Calu3 (cell line): ENCODE measurements at regions not wholly inside any gene's neighbourhood (a gene's known extent, or its start where the extent isn't known, plus 50 kb on each side); places are given as distances from the start of the nearest gene placed in this dataset.
A peak's percentile ranks its signal among the peaks of the same experiment; 100 is the strongest.
"Not testable (repeated sequence)": the region's sequence is repeated elsewhere in the genome, so short reads cannot be mapped to it uniquely, and the experiment has no call there.

Source experiments
- BruUV-seq: library from RNA; stranded (reverse); fragments of 400-500 nt; replicated peaks from 2 replicates; lab custom pipeline; 2021; lab: Mats Ljungman, UMichigan
- CTCF ChIA-PET: fragments of 300-600 bp; sonication (Branson Sonifier 250); formaldehyde crosslinking; loops from one replicate; lab custom pipeline; 2022; ENCODE audit warnings: antibody characterized with exemption; lab: Charles Lee
- DNase-seq: peaks from one replicate; pipeline ENCODE4 v3.0.0; 2022
- H3K27ac Mint-ChIP-seq: one replicate; pipeline ENCODE4 v1.8.0; 2022; ENCODE audit warnings: mixed read lengths; ENCODE audit not compliant: unreplicated experiment
- H3K27me3 Mint-ChIP-seq: one replicate; pipeline ENCODE4 v1.8.0; 2022; ENCODE audit warnings: mixed read lengths; ENCODE audit not compliant: unreplicated experiment
- H3K36me3 Mint-ChIP-seq: one replicate; pipeline ENCODE4 v1.8.0; 2022; ENCODE audit warnings: mild to moderate bottlenecking, moderate library complexity, mixed read lengths; ENCODE audit not compliant: insufficient read depth, unreplicated experiment
- H3K4me1 Mint-ChIP-seq: one replicate; pipeline ENCODE4 v1.8.0; 2022; ENCODE audit warnings: mild to moderate bottlenecking, low read depth, mixed read lengths; ENCODE audit not compliant: unreplicated experiment
- H3K4me3 Mint-ChIP-seq: one replicate; pipeline ENCODE4 v1.8.0; 2022; ENCODE audit warnings: mild to moderate bottlenecking, low read depth, moderate library complexity, mixed read lengths; ENCODE audit not compliant: unreplicated experiment
- H3K9me3 Mint-ChIP-seq: one replicate; pipeline ENCODE4 v1.8.0; 2022; ENCODE audit warnings: low read depth, mixed read lengths; ENCODE audit not compliant: unreplicated experiment
- intact Hi-C: fragments of 100-400 bp; cut with micrococcal nuclease; formaldehyde crosslinking; loops from one replicate; pipeline ENCODE4 v1.10.0; 2022; ENCODE audit not compliant: unreplicated experiment
- TF ChIP-seq, protein P1 (sequence below): fragments of 200-600 bp; IDR thresholded peaks from one replicate; pipeline ENCODE4 v1.8.0; 2022; ENCODE audit warnings: antibody characterized with exemption; ENCODE audit not compliant: unreplicated experiment

DNA sequence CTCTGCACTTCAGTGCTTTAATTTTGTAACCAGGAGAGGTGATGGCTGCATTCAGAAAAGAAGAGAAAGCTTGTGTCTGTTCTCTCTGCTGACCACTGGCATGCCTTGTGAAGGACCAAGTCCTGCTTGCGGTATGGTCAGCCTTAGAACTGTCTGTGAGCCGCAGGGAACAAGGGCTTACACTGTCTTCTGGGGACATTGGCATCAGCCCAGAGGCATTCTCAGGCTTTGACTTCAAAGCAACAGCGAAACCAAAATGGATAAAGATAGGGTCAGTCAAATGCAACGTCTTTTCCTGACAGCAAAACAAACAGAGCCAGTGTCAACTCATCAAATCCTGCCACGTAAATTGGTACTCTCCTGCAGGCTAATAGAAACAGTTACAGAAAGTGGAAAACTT is 179.6 kb downstream of the ATP6V0E2 start:
- intact Hi-C loops: not testable (repeated sequence)

DNA sequence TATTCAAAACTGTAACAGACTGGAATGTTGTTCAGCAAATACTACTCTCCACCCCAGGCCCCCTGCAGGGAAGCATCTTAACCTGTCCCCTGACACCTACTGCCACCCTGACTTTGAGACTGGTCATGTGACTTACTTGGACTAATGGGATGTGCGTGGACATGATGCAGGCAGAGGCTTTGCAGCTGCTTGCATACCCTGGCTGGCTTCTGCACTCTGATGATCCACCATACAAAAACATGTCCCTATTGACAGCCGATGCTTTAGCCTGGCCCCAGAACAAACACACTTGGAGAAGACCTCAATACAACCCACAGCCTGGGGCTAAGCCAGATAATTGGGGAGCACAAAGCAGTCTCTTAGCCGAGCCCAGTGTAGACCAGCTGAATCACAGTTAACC is 180.5 kb downstream of the ATP6V0E2 start:
- CTCF ChIA-PET, intact Hi-C loops, DNase-seq, H3K9me3 Mint-ChIP-seq, H3K27ac Mint-ChIP-seq, H3K4me1 Mint-ChIP-seq, BruUV-seq, H3K4me3 Mint-ChIP-seq, H3K36me3 Mint-ChIP-seq: not testable (repeated sequence)
- H3K27me3 Mint-ChIP-seq: peaks cover 14% of the 10 kb centered on the region

More for the DNA sequence above, 179.6 kb downstream of the ATP6V0E2 start:
- H3K27me3 Mint-ChIP-seq: peaks cover 14% of the 10 kb centered on the region
- H3K27ac Mint-ChIP-seq, CTCF ChIA-PET, H3K9me3 Mint-ChIP-seq, BruUV-seq, H3K4me1 Mint-ChIP-seq, H3K36me3 Mint-ChIP-seq, H3K4me3 Mint-ChIP-seq, DNase-seq: not testable (repeated sequence)

DNA sequence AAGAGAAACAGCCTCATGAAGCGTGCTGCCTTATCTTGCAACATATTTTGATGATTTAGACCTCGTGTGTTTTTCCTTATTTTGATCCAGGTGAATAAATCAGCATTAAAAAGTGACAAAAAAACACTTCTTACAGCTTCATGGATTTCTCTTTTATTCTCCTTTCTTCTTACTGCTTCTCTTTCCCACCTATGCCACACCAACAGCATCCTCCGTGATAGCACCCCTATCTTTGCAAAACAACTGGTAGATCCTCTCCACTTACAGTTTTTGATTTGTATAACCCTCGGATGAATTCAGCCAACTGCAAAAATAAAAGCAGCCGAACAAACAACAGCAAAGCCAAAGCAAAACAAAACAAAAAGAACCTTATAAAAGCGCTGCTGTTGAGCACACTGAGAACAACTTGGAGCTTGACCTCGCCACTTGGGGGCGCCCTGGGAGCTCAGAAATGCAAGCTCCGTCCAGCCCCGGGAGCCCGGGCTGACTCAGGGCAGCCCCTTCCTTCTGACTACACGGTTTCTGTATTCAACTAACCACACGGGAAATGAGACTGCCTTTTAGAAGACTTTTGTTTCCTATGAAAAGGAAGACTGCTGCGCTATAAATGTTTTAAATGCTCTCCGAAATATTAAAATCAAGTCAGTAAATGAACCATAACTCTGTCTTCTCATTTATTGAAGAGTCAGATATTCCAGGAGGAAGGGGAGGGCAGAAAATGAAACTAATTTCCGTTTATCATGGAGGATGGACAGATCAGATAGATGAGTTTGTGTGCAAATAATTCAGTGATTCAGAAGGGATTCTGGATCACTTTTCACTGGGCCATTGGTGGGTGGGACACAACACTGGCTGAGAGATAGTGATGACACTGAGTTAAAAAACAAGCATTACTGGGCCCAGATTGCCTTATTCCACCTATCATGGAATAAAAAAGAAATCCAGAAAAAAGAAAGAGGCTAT is 186.8 kb downstream of the ATP6V0E2 start:
- H3K4me3 Mint-ChIP-seq, BruUV-seq, H3K4me1 Mint-ChIP-seq, H3K27me3 Mint-ChIP-seq, H3K27ac Mint-ChIP-seq, CTCF ChIA-PET, H3K36me3 Mint-ChIP-seq, intact Hi-C loops, H3K9me3 Mint-ChIP-seq: not testable (repeated sequence)
- DNase-seq: peak; percentile 85
- TF ChIP-seq, protein P1, sequence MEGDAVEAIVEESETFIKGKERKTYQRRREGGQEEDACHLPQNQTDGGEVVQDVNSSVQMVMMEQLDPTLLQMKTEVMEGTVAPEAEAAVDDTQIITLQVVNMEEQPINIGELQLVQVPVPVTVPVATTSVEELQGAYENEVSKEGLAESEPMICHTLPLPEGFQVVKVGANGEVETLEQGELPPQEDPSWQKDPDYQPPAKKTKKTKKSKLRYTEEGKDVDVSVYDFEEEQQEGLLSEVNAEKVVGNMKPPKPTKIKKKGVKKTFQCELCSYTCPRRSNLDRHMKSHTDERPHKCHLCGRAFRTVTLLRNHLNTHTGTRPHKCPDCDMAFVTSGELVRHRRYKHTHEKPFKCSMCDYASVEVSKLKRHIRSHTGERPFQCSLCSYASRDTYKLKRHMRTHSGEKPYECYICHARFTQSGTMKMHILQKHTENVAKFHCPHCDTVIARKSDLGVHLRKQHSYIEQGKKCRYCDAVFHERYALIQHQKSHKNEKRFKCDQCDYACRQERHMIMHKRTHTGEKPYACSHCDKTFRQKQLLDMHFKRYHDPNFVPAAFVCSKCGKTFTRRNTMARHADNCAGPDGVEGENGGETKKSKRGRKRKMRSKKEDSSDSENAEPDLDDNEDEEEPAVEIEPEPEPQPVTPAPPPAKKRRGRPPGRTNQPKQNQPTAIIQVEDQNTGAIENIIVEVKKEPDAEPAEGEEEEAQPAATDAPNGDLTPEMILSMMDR: peak; percentile 31

DNA sequence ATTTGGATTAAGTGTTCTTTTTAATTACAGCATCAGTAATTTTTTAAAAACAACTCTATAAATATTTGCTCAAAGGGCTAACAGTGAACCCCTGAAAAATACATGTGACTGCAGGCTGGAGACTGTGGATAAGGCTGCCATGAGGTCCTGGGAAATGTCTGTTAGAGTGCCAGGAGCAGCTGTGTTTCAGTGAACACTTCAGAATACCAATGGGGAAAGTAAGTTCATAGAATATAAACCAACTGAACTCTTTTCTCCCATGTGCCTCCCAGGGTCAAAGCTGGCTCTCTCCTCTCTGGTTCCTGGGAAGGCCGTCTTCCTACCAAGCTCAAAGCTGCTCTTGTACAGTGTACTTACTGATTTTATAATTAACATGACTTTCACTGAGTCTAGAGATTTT is 189.4 kb downstream of the ATP6V0E2 start:
- intact Hi-C loops, H3K27me3 Mint-ChIP-seq, H3K36me3 Mint-ChIP-seq, DNase-seq, CTCF ChIA-PET, H3K4me1 Mint-ChIP-seq, H3K9me3 Mint-ChIP-seq, H3K27ac Mint-ChIP-seq, BruUV-seq, H3K4me3 Mint-ChIP-seq: not testable (repeated sequence)

DNA sequence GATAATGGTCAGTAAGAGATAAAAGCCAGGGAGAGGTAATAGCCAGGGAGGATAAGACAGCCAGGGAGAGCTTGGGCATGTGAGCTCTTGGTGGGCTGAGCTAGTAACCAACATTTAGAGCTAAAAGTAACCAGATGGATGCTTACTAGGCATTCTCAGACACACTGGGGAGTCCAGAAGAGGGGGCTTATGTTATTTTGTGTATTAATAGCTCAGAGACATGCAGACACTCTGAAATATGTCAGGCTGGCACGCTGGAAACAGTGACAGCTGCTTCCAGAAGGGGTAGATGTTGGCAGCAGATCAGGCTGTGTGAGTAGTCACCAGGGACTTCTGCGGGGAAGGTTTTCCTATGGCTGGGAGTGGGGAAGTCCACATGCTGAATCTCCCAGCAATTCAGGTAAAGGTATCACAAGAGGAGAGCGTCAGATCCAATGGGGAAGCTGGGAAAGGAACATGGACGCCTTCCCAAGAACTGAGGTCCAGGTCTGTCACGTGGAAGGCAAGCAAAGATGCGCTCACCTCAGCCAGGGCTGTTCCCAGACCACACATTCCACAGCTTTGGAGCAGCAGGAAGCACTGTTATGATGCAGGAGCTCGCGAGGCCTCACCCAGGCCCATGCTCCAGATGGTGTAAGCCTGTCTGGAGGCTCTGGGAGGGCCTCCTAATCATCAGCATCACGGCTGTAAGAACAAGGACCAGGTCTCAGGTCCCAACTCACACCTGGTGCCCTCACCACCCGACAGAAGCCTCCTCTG is 196.0 kb downstream of the ATP6V0E2 start:
- H3K27ac Mint-ChIP-seq, H3K36me3 Mint-ChIP-seq, H3K4me3 Mint-ChIP-seq, H3K27me3 Mint-ChIP-seq, intact Hi-C loops, BruUV-seq, H3K4me1 Mint-ChIP-seq, CTCF ChIA-PET, H3K9me3 Mint-ChIP-seq, DNase-seq: not testable (repeated sequence)

DNA sequence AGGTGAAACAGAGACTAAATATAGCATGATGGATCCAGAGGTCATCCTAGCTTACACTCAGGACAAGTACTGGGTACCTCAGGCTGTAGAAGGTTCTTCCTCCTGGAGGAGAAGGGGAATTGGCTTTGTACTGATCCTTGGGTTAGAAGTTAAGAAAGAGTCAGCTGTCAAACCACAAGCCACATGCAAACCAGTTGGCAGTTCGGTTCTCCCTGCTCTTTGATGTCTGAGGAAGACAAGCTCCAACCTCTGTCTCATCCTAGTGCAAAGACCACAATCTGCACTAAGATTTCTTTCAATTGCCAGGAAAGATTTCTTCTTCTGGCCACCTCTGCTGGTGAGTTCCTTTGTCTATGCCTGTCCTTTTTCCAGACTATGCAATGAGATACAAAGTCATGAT is 203.8 kb downstream of the ATP6V0E2 start:
- H3K36me3 Mint-ChIP-seq, intact Hi-C loops, H3K4me3 Mint-ChIP-seq, CTCF ChIA-PET, DNase-seq, H3K4me1 Mint-ChIP-seq, H3K27me3 Mint-ChIP-seq, H3K27ac Mint-ChIP-seq, BruUV-seq, H3K9me3 Mint-ChIP-seq: not testable (repeated sequence)

DNA sequence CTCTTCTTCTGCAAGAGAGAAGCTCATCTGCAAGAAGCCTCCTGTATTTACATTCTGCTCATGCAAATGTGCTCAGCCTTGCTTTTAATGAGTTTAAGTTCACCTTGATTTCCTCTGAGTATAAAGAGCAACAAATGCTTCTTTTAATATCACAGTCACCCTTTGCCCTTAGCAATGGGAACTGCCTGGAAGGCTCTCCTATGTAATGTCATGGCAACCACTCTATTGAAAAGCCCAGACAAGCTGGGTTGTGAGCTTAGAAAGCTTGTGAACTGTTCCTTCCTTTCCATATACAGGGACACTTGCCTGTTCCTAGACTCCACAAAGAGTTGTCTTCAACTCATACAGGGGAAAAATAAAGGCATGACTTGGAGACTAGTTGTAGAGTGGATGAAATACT is 208.1 kb downstream of the ATP6V0E2 start:
- H3K9me3 Mint-ChIP-seq, CTCF ChIA-PET, H3K27me3 Mint-ChIP-seq, BruUV-seq, intact Hi-C loops, H3K27ac Mint-ChIP-seq, H3K4me3 Mint-ChIP-seq, H3K36me3 Mint-ChIP-seq, H3K4me1 Mint-ChIP-seq, DNase-seq: not testable (repeated sequence)

DNA sequence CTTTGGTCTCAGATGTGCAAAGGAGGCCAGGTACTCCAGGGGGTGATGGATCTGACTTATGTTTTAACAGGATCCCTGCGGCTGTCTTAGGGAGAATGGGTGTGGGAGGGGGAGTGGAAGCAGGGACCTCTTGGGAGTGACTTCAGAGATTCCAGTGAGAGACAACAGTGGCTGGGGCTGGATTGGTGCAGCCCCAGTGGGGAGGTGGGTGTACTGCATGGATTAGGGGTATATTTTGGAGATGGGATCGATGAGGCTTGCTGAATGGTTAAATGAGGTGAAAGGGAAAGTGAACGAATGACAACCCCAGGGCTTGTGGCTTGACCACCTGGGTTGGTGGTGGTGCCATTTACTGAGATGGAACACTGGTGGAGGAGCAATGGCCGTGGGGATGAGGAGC is 211.0 kb downstream of the ATP6V0E2 start:
- H3K4me1 Mint-ChIP-seq, CTCF ChIA-PET, H3K27ac Mint-ChIP-seq, H3K4me3 Mint-ChIP-seq, H3K36me3 Mint-ChIP-seq, H3K27me3 Mint-ChIP-seq, H3K9me3 Mint-ChIP-seq, DNase-seq, intact Hi-C loops, BruUV-seq: not testable (repeated sequence)

DNA sequence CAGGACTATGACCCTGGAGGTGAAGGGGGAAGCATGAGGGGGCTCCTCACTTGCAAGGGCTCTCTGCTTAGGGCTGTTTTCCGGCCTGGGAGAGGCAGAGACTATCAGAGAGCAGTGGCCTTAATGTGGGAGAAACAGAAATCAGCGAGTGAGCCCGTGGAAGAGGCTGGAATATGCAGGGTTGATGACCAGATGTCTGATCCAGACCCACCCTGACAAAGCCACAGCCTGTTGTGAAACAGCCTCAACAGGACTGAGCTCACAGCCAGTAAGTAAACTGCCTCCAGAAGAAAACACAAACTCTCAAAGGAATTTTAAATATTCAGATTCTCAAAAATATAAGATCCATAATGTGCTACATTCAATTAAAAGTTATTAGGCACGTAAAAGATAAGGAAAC is 213.7 kb downstream of the ATP6V0E2 start:
- CTCF ChIA-PET, DNase-seq, H3K9me3 Mint-ChIP-seq, H3K4me3 Mint-ChIP-seq, H3K27ac Mint-ChIP-seq, H3K36me3 Mint-ChIP-seq, BruUV-seq, intact Hi-C loops, H3K27me3 Mint-ChIP-seq, H3K4me1 Mint-ChIP-seq: not testable (repeated sequence)
